Choroid plexus epithelial cell (primary cell): ENCODE measurements at regions not wholly inside any gene's neighbourhood (a gene's known extent, or its start where the extent isn't known, plus 50 kb on each side); places are given as distances from the start of the nearest gene placed in this dataset.

ENCODE experiments used
- DNase-seq: peaks from one replicate; pipeline ENCODE4 v3.0.0-alpha.2; 2010; ENCODE audit warnings: low read depth
- H3K4me3 ChIP-seq: 2 replicates; pipeline ENCODE4 v1.5.1; 2011; ENCODE audit warnings: low read depth, mild to moderate bottlenecking, control low read depth, low read length, moderate library complexity
- CTCF ChIP-seq: conservative IDR thresholded peaks from 2 replicates; pipeline ENCODE4 v1.5.1; 2011; ENCODE audit warnings: low read depth, mild to moderate bottlenecking, control low read depth, inconsistent platforms, low read length, moderate library complexity

- peak; percentile 58 for DNase-seq
- TF ChIP-seq CTCF, result no peak
- H3K4me3 ChIP-seq, result no peak overlapping the region
Measured at GRCh38 chr6:113102761-113103160, 754.4 kb upstream of the MARCKS start.

GRCh38 chr6:113103634-113104361, 753.3 kb upstream of the MARCKS start:
- DNase-seq, result peak; percentile 64

GRCh38 chr6:113104541-113104940, 752.6 kb upstream of the MARCKS start:
- TF ChIP-seq CTCF, result no peak
- H3K4me3 ChIP-seq, result no peak overlapping the region
- DNase-seq, result peak; percentile 30

More at GRCh38 chr6:113103634-113104361, 753.3 kb upstream of the MARCKS start:
- no peak overlapping the region for H3K4me3 ChIP-seq
- no peak for TF ChIP-seq CTCF

- no peak for TF ChIP-seq CTCF
- DNase-seq, result no peak
- no peak overlapping the region for H3K4me3 ChIP-seq
Measured at GRCh38 chr6:113104951-113105350, 752.2 kb upstream of the MARCKS start.

GRCh38 chr6:113110211-113110610, 746.9 kb upstream of the MARCKS start:
- no peak for DNase-seq

GRCh38 chr6:113111550-113111949, 745.6 kb upstream of the MARCKS start:
- H3K4me3 ChIP-seq, result no peak overlapping the region
- DNase-seq, result no peak
- no peak for TF ChIP-seq CTCF

More at GRCh38 chr6:113110211-113110610, 746.9 kb upstream of the MARCKS start:
- H3K4me3 ChIP-seq, result no peak overlapping the region
- no peak for TF ChIP-seq CTCF

- no peak for DNase-seq
- H3K4me3 ChIP-seq, result no peak overlapping the region
- TF ChIP-seq CTCF, result no peak
Measured at GRCh38 chr6:113112086-113112485, 745.1 kb upstream of the MARCKS start.
